Neutrophil (primary cell): ENCODE measurements at regions not wholly inside any gene's neighbourhood (a gene's known extent, or its start where the extent isn't known, plus 50 kb on each side); places are given as distances from the start of the nearest gene placed in this dataset.

Experiments used
- H3K27ac ChIP-seq: fragments of 200-600 bp; sonication (generic); 2 replicates; pipeline ENCODE4 v1.5.1; 2016; ENCODE audit warnings: mild to moderate bottlenecking, moderate library complexity
- H3K27me3 ChIP-seq: fragments of 200-600 bp; sonication (generic); 2 replicates; pipeline ENCODE4 v1.6.0; 2016; ENCODE audit warnings: mild to moderate bottlenecking
- H3K36me3 ChIP-seq: fragments of 200-600 bp; sonication (generic); 2 replicates; pipeline ENCODE4 v1.5.1; 2017
- H3K4me1 ChIP-seq, 2 experiments: fragments of 200-600 bp in 1 of 2; sonication (generic) in 1 of 2; 1 replicate in 1 of 2; 2 replicates in 1 of 2; pipeline versions ENCODE4 v1.5.1 to v1.6.1; 2013 to 2016; ENCODE audit warnings: low read depth in 1 of 2, low read length in 1 of 2, mild to moderate bottlenecking in 1 of 2, moderate library complexity in 1 of 2; ENCODE audit not compliant: control insufficient read depth in 1 of 2, insufficient read depth in 1 of 2
- H3K4me3 ChIP-seq, 2 experiments: fragments of 200-600 bp in 1 of 2; sonication (generic) in 1 of 2; 1 replicate in 1 of 2; 2 replicates in 1 of 2; pipeline ENCODE4 v1.5.1; 2013 to 2016; ENCODE audit warnings: low read depth in 1 of 2, low read length in 1 of 2, mild to moderate bottlenecking in 1 of 2, moderate library complexity in 1 of 2
- H3K9me3 ChIP-seq: fragments of 200-600 bp; sonication (generic); 2 replicates; pipeline ENCODE4 v1.5.1; 2016
- TF ChIP-seq, protein P1 (sequence below): fragments of 200-600 bp; sonication (generic); IDR thresholded peaks from 2 replicates; pipeline ENCODE4 v1.5.1; 2016; ENCODE audit warnings: antibody characterized with exemption

DNA sequence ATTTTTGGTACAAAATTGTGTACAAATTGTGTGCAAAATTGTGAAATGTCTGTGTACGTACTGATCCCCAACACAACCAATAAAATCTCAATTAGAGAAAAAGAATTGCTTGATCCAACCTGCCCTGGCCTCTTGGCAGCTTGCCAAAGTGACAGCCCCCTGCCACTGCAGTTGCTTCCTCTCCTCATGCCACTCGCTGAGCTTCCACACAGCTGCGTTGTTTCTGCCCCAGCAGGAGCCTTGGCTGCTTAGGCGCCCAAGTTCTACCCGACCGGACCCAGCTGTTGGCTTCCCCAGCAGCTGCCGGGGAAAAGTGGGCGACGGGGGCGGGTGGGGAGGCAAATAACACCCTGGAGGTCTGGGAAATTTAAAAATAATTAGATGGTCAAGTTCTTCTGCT lies 171.8 kb upstream of the ATF7IP start:
- Histone ChIP-seq H3K36me3 (no peaks in the 10 kb centered on the region), H3K27me3 (peaks cover 8% of the 10 kb centered on the region), H3K4me3 (no peak overlapping the region), H3K27ac (no peak overlapping the region), H3K9me3 (no peaks in the 10 kb centered on the region), H3K4me1 (no peaks in the 10 kb centered on the region)
- TF ChIP-seq, protein P1, sequence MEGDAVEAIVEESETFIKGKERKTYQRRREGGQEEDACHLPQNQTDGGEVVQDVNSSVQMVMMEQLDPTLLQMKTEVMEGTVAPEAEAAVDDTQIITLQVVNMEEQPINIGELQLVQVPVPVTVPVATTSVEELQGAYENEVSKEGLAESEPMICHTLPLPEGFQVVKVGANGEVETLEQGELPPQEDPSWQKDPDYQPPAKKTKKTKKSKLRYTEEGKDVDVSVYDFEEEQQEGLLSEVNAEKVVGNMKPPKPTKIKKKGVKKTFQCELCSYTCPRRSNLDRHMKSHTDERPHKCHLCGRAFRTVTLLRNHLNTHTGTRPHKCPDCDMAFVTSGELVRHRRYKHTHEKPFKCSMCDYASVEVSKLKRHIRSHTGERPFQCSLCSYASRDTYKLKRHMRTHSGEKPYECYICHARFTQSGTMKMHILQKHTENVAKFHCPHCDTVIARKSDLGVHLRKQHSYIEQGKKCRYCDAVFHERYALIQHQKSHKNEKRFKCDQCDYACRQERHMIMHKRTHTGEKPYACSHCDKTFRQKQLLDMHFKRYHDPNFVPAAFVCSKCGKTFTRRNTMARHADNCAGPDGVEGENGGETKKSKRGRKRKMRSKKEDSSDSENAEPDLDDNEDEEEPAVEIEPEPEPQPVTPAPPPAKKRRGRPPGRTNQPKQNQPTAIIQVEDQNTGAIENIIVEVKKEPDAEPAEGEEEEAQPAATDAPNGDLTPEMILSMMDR, result no peak

DNA sequence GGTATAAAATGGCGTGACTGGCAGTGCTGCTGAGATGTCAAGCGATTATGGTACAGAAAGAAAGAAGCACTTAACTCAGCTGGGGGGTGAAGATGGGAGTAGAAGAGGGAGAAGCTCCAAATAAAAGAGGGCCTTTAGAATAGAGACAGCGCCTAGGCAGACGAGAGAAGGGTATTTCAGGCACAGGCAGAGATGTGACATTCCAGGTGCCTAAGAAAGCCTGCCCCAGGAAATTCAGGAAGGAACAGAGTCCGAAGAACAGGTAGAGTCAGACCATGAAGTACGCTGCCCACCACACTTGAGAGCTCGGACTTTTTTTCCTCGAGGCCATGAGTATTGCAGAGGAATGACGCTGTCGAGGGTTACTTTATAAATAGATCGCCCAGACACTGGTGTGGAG lies 170.9 kb upstream of the ATF7IP start:
- Histone ChIP-seq H3K9me3 (no peaks in the 10 kb centered on the region), H3K4me1 (no peaks in the 10 kb centered on the region)
- TF ChIP-seq, protein P1, result no peak

DNA sequence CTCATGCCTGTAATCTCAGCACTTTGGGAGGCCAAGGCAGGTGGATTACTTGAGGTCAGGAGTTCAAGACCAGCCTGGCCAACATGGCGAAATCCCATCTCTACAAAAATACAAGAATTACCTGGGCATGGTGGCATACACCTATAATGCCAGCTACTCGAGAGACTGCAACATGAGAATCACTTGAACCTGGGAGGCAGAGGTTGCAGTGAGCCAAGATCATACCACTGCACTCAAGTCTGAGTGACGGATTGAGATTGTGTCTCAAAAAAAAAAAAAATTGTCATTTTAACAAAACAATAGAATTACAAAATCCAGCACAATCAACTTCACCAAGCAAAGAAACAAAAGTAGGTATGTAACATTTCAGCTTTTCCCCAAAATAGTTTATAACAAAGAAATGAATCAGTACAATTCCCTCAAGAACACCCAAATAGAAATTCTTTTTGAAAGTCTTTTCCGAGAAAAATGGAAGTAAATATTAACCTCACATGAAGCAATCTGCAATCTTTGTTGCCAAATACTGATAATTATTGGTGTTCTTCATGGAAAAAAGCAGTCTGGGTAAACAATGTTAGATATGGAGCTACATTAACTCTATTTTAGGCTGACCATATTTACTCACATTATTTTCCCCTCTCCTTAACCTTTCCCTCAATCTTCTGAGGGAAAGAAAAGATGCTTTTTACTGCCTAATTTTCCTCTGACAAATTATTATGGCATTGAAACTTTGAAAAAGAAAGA lies 165.9 kb upstream of the ATF7IP start:
- no peak overlapping the region for H3K4me3 ChIP-seq
- H3K36me3 ChIP-seq, result no peaks in the 10 kb centered on the region
- H3K4me1 ChIP-seq, result no peaks in the 10 kb centered on the region
- H3K27me3 ChIP-seq, result no peaks in the 10 kb centered on the region
- H3K27ac ChIP-seq, result no peak overlapping the region
- TF ChIP-seq, protein P1, result no peak
- H3K9me3 ChIP-seq, result no peaks in the 10 kb centered on the region

More for the DNA sequence above, 170.9 kb upstream of the ATF7IP start:
- H3K27me3 ChIP-seq, result peaks cover 8% of the 10 kb centered on the region
- no peak overlapping the region for H3K27ac ChIP-seq
- no peak overlapping the region for H3K4me3 ChIP-seq
- H3K36me3 ChIP-seq, result no peaks in the 10 kb centered on the region

DNA sequence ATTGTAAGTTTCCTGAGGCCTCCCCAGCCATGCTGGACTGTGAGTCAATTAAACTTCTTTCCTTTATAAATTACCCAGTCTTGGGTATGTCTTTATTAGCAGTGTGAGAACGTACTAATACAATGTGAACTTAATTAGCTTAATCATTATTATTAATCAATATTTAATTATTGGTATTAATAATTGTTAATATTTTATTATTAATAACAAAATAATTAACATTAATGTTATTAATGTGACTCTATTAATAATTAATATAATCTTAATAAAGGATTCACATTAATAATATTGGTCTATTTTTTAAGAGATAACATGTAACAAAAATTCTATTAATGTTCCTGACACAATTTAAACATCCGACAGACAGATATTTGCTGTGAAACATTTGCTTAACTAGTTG lies 164.9 kb upstream of the ATF7IP start:
- TF ChIP-seq, protein P1, result no peak
- no peaks in the 10 kb centered on the region for H3K27me3 ChIP-seq
- H3K4me3 ChIP-seq, result no peak overlapping the region
- no peaks in the 10 kb centered on the region for H3K9me3 ChIP-seq
- H3K27ac ChIP-seq, result no peak overlapping the region
- no peaks in the 10 kb centered on the region for H3K36me3 ChIP-seq
- no peaks in the 10 kb centered on the region for H3K4me1 ChIP-seq

DNA sequence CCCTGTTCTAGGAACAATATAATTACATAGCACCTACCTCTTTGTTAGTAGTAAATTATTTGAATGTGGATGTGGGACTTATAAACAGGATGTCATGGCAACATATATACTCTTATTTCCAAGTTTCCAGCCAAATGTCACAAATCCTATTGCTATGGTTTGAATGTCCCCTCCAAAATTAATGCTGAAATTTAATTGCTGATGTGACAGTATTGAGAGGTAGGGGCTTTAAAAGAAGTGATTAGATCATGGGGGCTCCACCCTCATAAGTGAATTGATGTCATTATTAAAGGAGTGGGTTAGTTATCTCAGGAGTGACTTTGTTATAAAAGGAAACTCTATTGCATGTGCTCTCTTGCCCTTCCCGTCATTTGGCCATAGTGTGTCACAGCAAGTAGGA lies 164.2 kb upstream of the ATF7IP start:
- no peaks in the 10 kb centered on the region for H3K27me3 ChIP-seq
- H3K4me3 ChIP-seq, result no peak overlapping the region
- no peaks in the 10 kb centered on the region for H3K9me3 ChIP-seq
- H3K27ac ChIP-seq, result no peak overlapping the region
- TF ChIP-seq, protein P1, result no peak
- no peaks in the 10 kb centered on the region for H3K36me3 ChIP-seq
- no peaks in the 10 kb centered on the region for H3K4me1 ChIP-seq
